Caco-2 (cell line): ENCODE measurements at regions not wholly inside any gene's neighbourhood (a gene's known extent, or its start where the extent isn't known, plus 50 kb on each side); places are given as distances from the start of the nearest gene placed in this dataset.
A peak's percentile ranks its signal among the peaks of the same experiment; 100 is the strongest.

ENCODE experiments used
- BruUV-seq: library from RNA; stranded (reverse); fragments of 400-500 nt; replicated peaks from 2 replicates; lab custom pipeline; 2021; lab: Mats Ljungman, UMichigan
- CTCF ChIA-PET: fragments of 300-600 bp; sonication (Branson Sonifier 250); formaldehyde crosslinking; loops from one replicate; lab custom pipeline; 2022; ENCODE audit warnings: antibody characterized with exemption; lab: Charles Lee
- POLR2A ChIA-PET: fragments of 300-600 bp; sonication (Branson Sonifier 250); formaldehyde crosslinking; loops from one replicate; lab custom pipeline; 2022; ENCODE audit warnings: antibody characterized with exemption; lab: Charles Lee
- DNase-seq, 2 experiments: peaks; one replicate each; pipeline versions ENCODE4 v3.0.0 to v3.0.0-alpha.2; 2020 to 2022
- H3K27me3 ChIP-seq: replicated peaks from 2 replicates; pipeline ENCODE4 v1.6.0; 2011; ENCODE audit warnings: low read length; ENCODE audit not compliant: control insufficient read depth, insufficient read depth
- H3K36me3 ChIP-seq: 2 replicates; pipeline ENCODE4 v1.5.1; 2011; ENCODE audit warnings: low read length; ENCODE audit not compliant: control insufficient read depth, insufficient read depth
- H3K4me1 ChIP-seq: fragments of 250-450 bp; sonication (Bioruptor Pico); 2 replicates; pipeline ENCODE4 v1.5.1; 2020; ENCODE audit warnings: mild to moderate bottlenecking
- H3K4me3 ChIP-seq: 2 replicates; pipeline ENCODE4 v1.5.1; 2011; ENCODE audit warnings: low read depth, mild to moderate bottlenecking, control low read depth, low read length
- H3K9me3 ChIP-seq: fragments of 250-450 bp; sonication (Bioruptor Pico); 2 replicates; pipeline ENCODE4 v1.5.1; 2020; ENCODE audit warnings: mild to moderate bottlenecking, moderate library complexity
- H3K27ac Mint-ChIP-seq: one replicate; pipeline ENCODE4 v1.8.0; 2022; ENCODE audit warnings: mixed read lengths; ENCODE audit not compliant: unreplicated experiment
- H3K27me3 Mint-ChIP-seq: one replicate; pipeline ENCODE4 v1.8.0; 2022; ENCODE audit warnings: mixed read lengths; ENCODE audit not compliant: insufficient read depth, unreplicated experiment
- H3K36me3 Mint-ChIP-seq: one replicate; pipeline ENCODE4 v1.8.0; 2022; ENCODE audit warnings: mild to moderate bottlenecking, mixed read lengths; ENCODE audit not compliant: insufficient read depth, unreplicated experiment
- H3K4me1 Mint-ChIP-seq: one replicate; pipeline ENCODE4 v1.8.0; 2022; ENCODE audit warnings: low read depth, mixed read lengths; ENCODE audit not compliant: unreplicated experiment
- H3K4me3 Mint-ChIP-seq: one replicate; pipeline ENCODE4 v1.8.0; 2022; ENCODE audit warnings: mild to moderate bottlenecking, moderate library complexity, mixed read lengths; ENCODE audit not compliant: unreplicated experiment
- H3K9me3 Mint-ChIP-seq: one replicate; pipeline ENCODE4 v1.8.0; 2022; ENCODE audit warnings: mixed read lengths; ENCODE audit not compliant: unreplicated experiment
- intact Hi-C: fragments of 100-400 bp; cut with micrococcal nuclease; formaldehyde crosslinking; loops from one replicate; pipeline ENCODE4 v1.10.0; 2022; ENCODE audit not compliant: unreplicated experiment
- TF ChIP-seq, protein P1 (sequence below), 2 experiments: fragments of 200-600 bp in 1 of 2; IDR thresholded peaks; 1 replicate in 1 of 2; 2 replicates in 1 of 2; pipeline versions ENCODE4 v1.5.1 to v1.8.0; 2011 to 2022; ENCODE audit warnings: antibody characterized with exemption in 1 of 2, control low read depth in 1 of 2, inconsistent platforms in 1 of 2, low read depth in 1 of 2, low read length in 1 of 2, mild to moderate bottlenecking in 1 of 2, moderate library complexity in 1 of 2; ENCODE audit not compliant: insufficient read depth in 1 of 2, severe bottlenecking in 1 of 2, unreplicated experiment in 1 of 2

DNA sequence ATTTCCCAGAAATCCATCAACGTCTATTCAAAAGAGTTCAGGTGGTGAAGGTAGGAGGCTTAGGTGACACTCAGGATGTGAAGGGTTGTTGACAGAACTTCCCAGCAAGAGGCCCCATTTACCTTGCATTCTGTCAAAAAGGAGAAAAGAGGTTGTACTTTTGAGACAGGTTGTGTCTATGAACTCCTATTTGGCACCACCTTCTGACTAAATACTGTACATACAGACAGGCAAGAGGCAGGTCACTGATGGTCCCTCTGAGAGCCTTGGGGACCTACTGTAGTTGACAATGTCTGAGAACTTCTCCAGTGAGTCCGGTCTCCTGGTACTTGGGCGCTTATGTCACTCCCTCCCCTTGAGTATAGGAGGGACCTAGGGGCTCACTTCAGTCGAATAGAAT, 479.3 kb upstream of the ZFHX3 start:
- ChIA-PET POLR2A (no interaction called here), CTCF (no interaction called here)
- no peak overlapping the region for H3K4me3 ChIP-seq
- Mint-ChIP-seq H3K27me3 (peaks cover 13% of the 10 kb centered on the region), H3K4me3 (no peak overlapping the region), H3K4me1 (no peaks in the 10 kb centered on the region), H3K36me3 (no peaks in the 10 kb centered on the region), H3K27ac (no peak overlapping the region), H3K9me3 (peaks cover 4% of the 10 kb centered on the region)
- DNase-seq = peak in 1 of 2 experiments; percentile 15
- H3K9me3 ChIP-seq = no peaks in the 10 kb centered on the region; the same call in 1 of the 2 replicates
- intact Hi-C loops = loop anchor here (5.0 kb wide), 1 partner anchor 1025 kb away; no protein-coding TSS in a partner anchor
- no peaks in the 10 kb centered on the region for H3K27me3 ChIP-seq
- TF ChIP-seq, protein P1, sequence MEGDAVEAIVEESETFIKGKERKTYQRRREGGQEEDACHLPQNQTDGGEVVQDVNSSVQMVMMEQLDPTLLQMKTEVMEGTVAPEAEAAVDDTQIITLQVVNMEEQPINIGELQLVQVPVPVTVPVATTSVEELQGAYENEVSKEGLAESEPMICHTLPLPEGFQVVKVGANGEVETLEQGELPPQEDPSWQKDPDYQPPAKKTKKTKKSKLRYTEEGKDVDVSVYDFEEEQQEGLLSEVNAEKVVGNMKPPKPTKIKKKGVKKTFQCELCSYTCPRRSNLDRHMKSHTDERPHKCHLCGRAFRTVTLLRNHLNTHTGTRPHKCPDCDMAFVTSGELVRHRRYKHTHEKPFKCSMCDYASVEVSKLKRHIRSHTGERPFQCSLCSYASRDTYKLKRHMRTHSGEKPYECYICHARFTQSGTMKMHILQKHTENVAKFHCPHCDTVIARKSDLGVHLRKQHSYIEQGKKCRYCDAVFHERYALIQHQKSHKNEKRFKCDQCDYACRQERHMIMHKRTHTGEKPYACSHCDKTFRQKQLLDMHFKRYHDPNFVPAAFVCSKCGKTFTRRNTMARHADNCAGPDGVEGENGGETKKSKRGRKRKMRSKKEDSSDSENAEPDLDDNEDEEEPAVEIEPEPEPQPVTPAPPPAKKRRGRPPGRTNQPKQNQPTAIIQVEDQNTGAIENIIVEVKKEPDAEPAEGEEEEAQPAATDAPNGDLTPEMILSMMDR (IDR thresholded peaks at IDR 0.05; ENCODE audit: insufficient read depth in 1 of 2, low read depth in 1 of 2, low read length in 1 of 2, severe bottlenecking in 1 of 2, unreplicated experiment in 1 of 2) = peak in 1 of 2 experiments; percentile 9
- no peaks in the 10 kb centered on the region for H3K4me1 ChIP-seq
- no TSS peak for BruUV-seq
- H3K36me3 ChIP-seq = no peaks in the 10 kb centered on the region

DNA sequence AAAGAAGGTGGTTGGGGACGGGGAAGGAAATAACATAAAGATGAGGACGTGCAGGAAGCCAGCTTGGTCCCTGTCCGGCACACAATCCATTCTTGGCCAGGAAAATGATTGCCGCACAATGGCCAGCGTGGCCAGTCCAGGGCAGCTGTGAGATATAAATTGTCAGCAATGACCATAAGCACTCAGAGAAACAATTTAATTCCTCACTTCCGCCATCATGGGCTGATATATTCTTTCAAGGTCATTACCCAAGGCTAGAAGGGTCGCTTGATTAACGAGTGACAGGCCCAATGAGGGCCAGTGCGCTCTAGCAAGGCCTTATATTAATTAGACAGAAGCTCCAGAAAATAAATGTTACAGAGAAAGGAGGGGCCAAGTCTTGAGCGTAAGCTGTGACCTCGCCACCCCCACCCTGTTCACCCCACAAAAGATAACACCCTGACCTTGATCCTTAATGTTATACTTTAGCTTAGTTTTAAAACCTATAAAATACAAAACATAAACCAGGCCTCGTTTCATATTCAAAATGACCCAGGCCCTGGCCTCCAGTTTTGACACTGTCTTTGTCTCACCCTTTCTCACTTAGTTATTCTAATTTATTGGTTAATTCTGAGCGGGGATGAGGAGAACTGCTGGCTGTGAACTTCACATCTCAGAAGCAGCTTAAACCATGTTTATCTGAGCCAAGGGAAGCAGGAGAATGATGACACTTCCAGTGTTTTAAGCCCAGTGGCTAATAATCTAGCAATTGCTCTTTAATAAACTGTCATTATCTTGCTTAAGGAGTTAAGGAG, 478.3 kb upstream of the ZFHX3 start:
- Histone ChIP-seq H3K9me3 (no peaks in the 10 kb centered on the region; the same call in 1 of the 2 replicates), H3K36me3 (no peaks in the 10 kb centered on the region), H3K27me3 (no peaks in the 10 kb centered on the region), H3K4me3 (no peak overlapping the region), H3K4me1 (no peaks in the 10 kb centered on the region)
- H3K36me3 Mint-ChIP-seq = no peaks in the 10 kb centered on the region
- CTCF ChIA-PET = no interaction called here
- H3K4me1 Mint-ChIP-seq = no peaks in the 10 kb centered on the region
- H3K27me3 Mint-ChIP-seq = peaks cover 13% of the 10 kb centered on the region
- H3K27ac Mint-ChIP-seq = no peak overlapping the region
- intact Hi-C loops = loop anchor here (5.0 kb wide), 1 partner anchor 1024 kb away; no protein-coding TSS in a partner anchor
- no peak overlapping the region for H3K4me3 Mint-ChIP-seq
- BruUV-seq = no TSS peak
- TF ChIP-seq, protein P1 (IDR thresholded peaks at IDR 0.05; ENCODE audit: insufficient read depth in 1 of 2, low read depth in 1 of 2, low read length in 1 of 2, severe bottlenecking in 1 of 2, unreplicated experiment in 1 of 2) = no peak
- POLR2A ChIA-PET = no interaction called here
- DNase-seq = no peak
- H3K9me3 Mint-ChIP-seq = no peaks in the 10 kb centered on the region

DNA sequence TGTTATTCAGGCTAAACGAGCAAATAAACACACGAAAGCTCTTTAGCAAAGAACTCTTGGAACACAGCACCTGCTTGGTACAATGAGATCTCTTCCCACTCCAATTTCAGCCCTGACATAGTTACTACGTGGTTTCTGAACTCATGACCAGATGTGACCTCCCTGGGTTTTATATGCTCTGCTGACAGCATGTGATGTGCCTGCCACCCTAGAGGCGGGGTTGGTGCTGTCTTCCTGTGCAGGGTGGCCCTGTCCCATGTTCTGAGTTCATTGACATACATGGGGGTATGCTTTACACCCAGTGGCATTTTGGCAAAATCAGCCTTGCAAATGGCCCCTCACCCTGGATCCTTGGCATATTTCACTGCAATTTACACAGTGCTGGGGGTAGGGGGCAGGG, 475.3 kb upstream of the ZFHX3 start:
- CTCF ChIA-PET = no interaction called here
- no peaks in the 10 kb centered on the region for H3K9me3 ChIP-seq
- H3K4me3 ChIP-seq = no peak overlapping the region
- H3K27me3 ChIP-seq = no peaks in the 10 kb centered on the region
- no peak for DNase-seq
- H3K4me1 ChIP-seq = no peaks in the 10 kb centered on the region
- Mint-ChIP-seq H3K4me3 (no peak overlapping the region), H3K36me3 (no peaks in the 10 kb centered on the region), H3K27me3 (peaks cover 19% of the 10 kb centered on the region), H3K27ac (no peak overlapping the region), H3K4me1 (no peaks in the 10 kb centered on the region), H3K9me3 (no peaks in the 10 kb centered on the region)
- POLR2A ChIA-PET = no interaction called here
- intact Hi-C loops = no loop called here
- no peaks in the 10 kb centered on the region for H3K36me3 ChIP-seq
- no TSS peak for BruUV-seq
- TF ChIP-seq, protein P1 (IDR thresholded peaks at IDR 0.05; ENCODE audit: insufficient read depth in 1 of 2, low read depth in 1 of 2, low read length in 1 of 2, severe bottlenecking in 1 of 2, unreplicated experiment in 1 of 2) = no peak
